ENCODE measurements at regions not wholly inside any gene's neighbourhood (a gene's known extent, or its start where the extent isn't known, plus 50 kb on each side); places are given as distances from the start of the nearest gene placed in this dataset.

- Histone ChIP-seq H3K27ac (ENCODE audit: low read length) (no peak overlapping the region), H3K4me2 (ENCODE audit: low read length) (no peak overlapping the region), H3K4me1 (ENCODE audit: low read length) (no peaks in the 10 kb centered on the region), H3K4me3 (ENCODE audit: low read length) (no peak overlapping the region), H2AFZ (ENCODE audit: low read depth, low read length) (no peak overlapping the region), H3K9me3 (ENCODE audit: insufficient read depth, low read length) (0 out of 2 replicates have a peak, but pooled peaks cover 5% of the 10 kb centered on the region), H4K20me1 (ENCODE audit: insufficient read depth, low read length) (no peaks in the 10 kb centered on the region), H3K27me3 (ENCODE audit: low read depth, low read length) (no peaks in the 10 kb centered on the region), H3K36me3 (replicated peaks; ENCODE audit: low read depth, low read length) (no peaks in the 10 kb centered on the region), H3K9ac (ENCODE audit: low read length) (no peak overlapping the region), H3K79me2 (ENCODE audit: low read length) (no peaks in the 10 kb centered on the region)
- TF ChIP-seq EZH2phosphoT487 (IDR thresholded peaks at IDR 0.05; ENCODE audit: low read depth) (no peak), CTCF (IDR thresholded peaks at IDR 0.05; ENCODE audit: low read depth, low read length) (no peak)
These were observed 440.9 kb upstream of the MIR17HG start for GRCh38 chr13:90906554-90906953.

- no peaks in the 10 kb centered on the region for H3K79me2 ChIP-seq (ENCODE audit: low read length)
- TF ChIP-seq EZH2phosphoT487 (IDR thresholded peaks at IDR 0.05; ENCODE audit: low read depth): no peak
- no peak for TF ChIP-seq CTCF (IDR thresholded peaks at IDR 0.05; ENCODE audit: low read depth, low read length)
- no peak overlapping the region for H2AFZ ChIP-seq (ENCODE audit: low read depth, low read length)
- H3K9ac ChIP-seq (ENCODE audit: low read length): no peak overlapping the region
- no peak overlapping the region for H3K4me2 ChIP-seq (ENCODE audit: low read length)
- H3K4me3 ChIP-seq (ENCODE audit: low read length): no peak overlapping the region
- H3K27me3 ChIP-seq (ENCODE audit: low read depth, low read length): no peaks in the 10 kb centered on the region
- H3K36me3 ChIP-seq (replicated peaks; ENCODE audit: low read depth, low read length): no peaks in the 10 kb centered on the region
- H4K20me1 ChIP-seq (ENCODE audit: insufficient read depth, low read length): no peaks in the 10 kb centered on the region
- H3K4me1 ChIP-seq (ENCODE audit: low read length): no peaks in the 10 kb centered on the region
- H3K9me3 ChIP-seq (ENCODE audit: insufficient read depth, low read length): 0 out of 2 replicates have a peak, but pooled peaks cover 5% of the 10 kb centered on the region
- H3K27ac ChIP-seq (ENCODE audit: low read length): no peak overlapping the region
These were observed 438.7 kb upstream of the MIR17HG start for GRCh38 chr13:90908792-90909191.

GRCh38 chr13:90910018-90910639 lies 437.4 kb upstream of the MIR17HG start:
- H2AFZ ChIP-seq (ENCODE audit: low read depth, low read length): no peak overlapping the region
- no peak for TF ChIP-seq EZH2phosphoT487 (IDR thresholded peaks at IDR 0.05; ENCODE audit: low read depth)
- TF ChIP-seq CTCF (IDR thresholded peaks at IDR 0.05; ENCODE audit: low read depth, low read length): no peak
- no peaks in the 10 kb centered on the region for H3K4me1 ChIP-seq (ENCODE audit: low read length)

GRCh38 chr13:90912247-90912646 lies 435.2 kb upstream of the MIR17HG start:
- Histone ChIP-seq H3K9me3 (ENCODE audit: insufficient read depth, low read length) (0 out of 2 replicates have a peak, but pooled peaks cover 5% of the 10 kb centered on the region), H2AFZ (ENCODE audit: low read depth, low read length) (no peak overlapping the region), H3K27me3 (ENCODE audit: low read depth, low read length) (no peaks in the 10 kb centered on the region), H4K20me1 (ENCODE audit: insufficient read depth, low read length) (no peaks in the 10 kb centered on the region), H3K27ac (ENCODE audit: low read length) (no peak overlapping the region), H3K4me1 (ENCODE audit: low read length) (no peaks in the 10 kb centered on the region), H3K36me3 (replicated peaks; ENCODE audit: low read depth, low read length) (no peaks in the 10 kb centered on the region), H3K4me2 (ENCODE audit: low read length) (no peak overlapping the region), H3K4me3 (ENCODE audit: low read length) (no peak overlapping the region), H3K9ac (ENCODE audit: low read length) (no peak overlapping the region), H3K79me2 (ENCODE audit: low read length) (no peaks in the 10 kb centered on the region)
- TF ChIP-seq CTCF (IDR thresholded peaks at IDR 0.05; ENCODE audit: low read depth, low read length): no peak
- no peak for TF ChIP-seq EZH2phosphoT487 (IDR thresholded peaks at IDR 0.05; ENCODE audit: low read depth)

More at GRCh38 chr13:90910018-90910639, 437.4 kb upstream of the MIR17HG start:
- no peaks in the 10 kb centered on the region for H3K79me2 ChIP-seq (ENCODE audit: low read length)
- 0 out of 2 replicates have a peak, but pooled peaks cover 5% of the 10 kb centered on the region for H3K9me3 ChIP-seq (ENCODE audit: insufficient read depth, low read length)
- no peak overlapping the region for H3K27ac ChIP-seq (ENCODE audit: low read length)
- no peaks in the 10 kb centered on the region for H3K27me3 ChIP-seq (ENCODE audit: low read depth, low read length)
- H3K4me2 ChIP-seq (ENCODE audit: low read length): no peak overlapping the region
- no peaks in the 10 kb centered on the region for H3K36me3 ChIP-seq (replicated peaks; ENCODE audit: low read depth, low read length)
- H3K4me3 ChIP-seq (ENCODE audit: low read length): no peak overlapping the region
- H3K9ac ChIP-seq (ENCODE audit: low read length): no peak overlapping the region
- H4K20me1 ChIP-seq (ENCODE audit: insufficient read depth, low read length): no peaks in the 10 kb centered on the region

Data from OCI-LY3 (cell line).